ENCODE measurements at regions not wholly inside any gene's neighbourhood (a gene's known extent, or its start where the extent isn't known, plus 50 kb on each side); places are given as distances from the start of the nearest gene placed in this dataset.
A peak's percentile ranks its signal among the peaks of the same experiment; 100 is the strongest.

DNA sequence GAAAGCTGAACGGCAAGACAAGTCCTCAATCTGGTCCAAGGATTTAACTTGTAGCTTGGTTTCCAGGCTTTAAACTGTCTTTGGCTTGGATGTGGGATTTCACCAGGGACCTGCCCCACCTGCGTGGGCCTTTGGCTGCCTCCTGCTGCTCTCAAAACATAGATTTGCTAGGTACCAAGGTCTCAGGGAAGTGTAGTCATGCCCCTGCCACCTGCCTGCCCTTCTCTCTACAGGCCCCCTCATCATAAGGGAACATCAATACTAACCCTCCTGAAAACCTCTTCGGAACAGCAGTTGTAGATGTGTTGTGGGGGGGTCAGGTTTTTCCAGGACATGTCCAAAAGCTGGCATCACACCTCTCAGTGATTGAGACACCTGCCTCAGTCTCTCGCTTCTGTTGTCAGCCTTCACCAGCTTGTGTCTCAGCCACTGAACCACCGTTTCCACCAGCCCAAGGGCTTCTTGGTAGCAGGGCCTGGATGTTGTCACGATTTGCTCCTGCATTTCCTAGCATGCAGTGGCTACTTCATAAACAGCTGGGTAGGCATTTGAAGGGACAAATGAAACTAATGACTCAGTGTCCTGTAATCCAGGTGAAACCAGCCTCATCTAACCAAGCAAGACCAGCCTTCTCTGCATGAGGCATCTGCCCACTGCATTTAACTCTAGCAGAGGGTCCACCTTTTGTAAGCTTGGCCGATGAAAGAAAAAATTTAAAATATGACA, 141.6 kb upstream of the THBS2 start:
- no peak overlapping the region for H3K4me3 ChIP-seq (ENCODE audit: low read length)
- H3K27me3 ChIP-seq (ENCODE audit: low read length): no peaks in the 10 kb centered on the region
- ChIA-PET POLR2A (ENCODE audit: unreplicated experiment) (no interaction called here), CTCF (no interaction called here)
- H3K9me3 ChIP-seq (ENCODE audit: low read length): no peaks in the 10 kb centered on the region
- no peaks in the 10 kb centered on the region for H3F3A ChIP-seq (ENCODE audit: low read length, unreplicated experiment)
- ATAC-seq: no peak
- no peak for TF ChIP-seq EZH2 (IDR thresholded peaks at IDR 0.05; ENCODE audit: low read length, unreplicated experiment)
- TF ChIP-seq, protein P1, sequence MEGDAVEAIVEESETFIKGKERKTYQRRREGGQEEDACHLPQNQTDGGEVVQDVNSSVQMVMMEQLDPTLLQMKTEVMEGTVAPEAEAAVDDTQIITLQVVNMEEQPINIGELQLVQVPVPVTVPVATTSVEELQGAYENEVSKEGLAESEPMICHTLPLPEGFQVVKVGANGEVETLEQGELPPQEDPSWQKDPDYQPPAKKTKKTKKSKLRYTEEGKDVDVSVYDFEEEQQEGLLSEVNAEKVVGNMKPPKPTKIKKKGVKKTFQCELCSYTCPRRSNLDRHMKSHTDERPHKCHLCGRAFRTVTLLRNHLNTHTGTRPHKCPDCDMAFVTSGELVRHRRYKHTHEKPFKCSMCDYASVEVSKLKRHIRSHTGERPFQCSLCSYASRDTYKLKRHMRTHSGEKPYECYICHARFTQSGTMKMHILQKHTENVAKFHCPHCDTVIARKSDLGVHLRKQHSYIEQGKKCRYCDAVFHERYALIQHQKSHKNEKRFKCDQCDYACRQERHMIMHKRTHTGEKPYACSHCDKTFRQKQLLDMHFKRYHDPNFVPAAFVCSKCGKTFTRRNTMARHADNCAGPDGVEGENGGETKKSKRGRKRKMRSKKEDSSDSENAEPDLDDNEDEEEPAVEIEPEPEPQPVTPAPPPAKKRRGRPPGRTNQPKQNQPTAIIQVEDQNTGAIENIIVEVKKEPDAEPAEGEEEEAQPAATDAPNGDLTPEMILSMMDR (conservative IDR thresholded peaks at IDR 0.05; ENCODE audit: low read depth, low read length): no peak
- no peak for TF ChIP-seq EZH2phosphoT487 (IDR thresholded peaks at IDR 0.05; ENCODE audit: borderline replicate concordance, low read length)
- H2AFZ ChIP-seq (ENCODE audit: low read length): no peak overlapping the region
- H4K20me1 ChIP-seq (ENCODE audit: low read length): no peaks in the 10 kb centered on the region
- H3K27ac ChIP-seq (ENCODE audit: low read length): no peak overlapping the region
- intact Hi-C loops (cut with micrococcal nuclease): no loop called here
- no peak overlapping the region for H3K4me2 ChIP-seq (ENCODE audit: low read length)
- no peaks in the 10 kb centered on the region for H3K36me3 ChIP-seq (ENCODE audit: low read depth, low read length)
- H3K9me2 ChIP-seq (replicated peaks; ENCODE audit: low read length): no peaks in the 10 kb centered on the region
- no peak overlapping the region for H3K9ac ChIP-seq (ENCODE audit: low read length)
- no TSS peak for BruUV-seq (replicated peaks)
- no peaks in the 10 kb centered on the region for H3K79me2 ChIP-seq (ENCODE audit: low read length)
- peak; percentile 14 for DNase-seq
- no peaks in the 10 kb centered on the region for H3K4me1 ChIP-seq (ENCODE audit: insufficient read depth, low read length)

DNA sequence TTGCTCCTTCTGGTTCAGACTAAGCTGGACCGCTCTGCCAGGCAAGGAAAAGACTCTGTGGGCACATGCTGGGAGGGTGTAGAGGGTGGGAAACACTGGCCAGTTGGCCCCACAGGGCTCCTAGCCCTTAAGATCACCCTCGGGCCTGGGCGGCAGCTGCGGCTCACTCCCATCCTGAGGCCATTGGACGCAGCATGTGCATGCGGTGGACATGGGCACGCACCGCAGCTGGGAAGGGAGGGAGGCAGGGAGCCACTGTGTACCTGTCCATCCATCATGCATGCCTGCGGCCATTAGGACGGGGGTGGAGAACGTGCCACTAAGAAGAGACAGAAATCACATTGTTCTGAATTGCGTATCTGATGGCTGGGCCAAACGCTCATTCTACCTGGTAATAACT, 140.1 kb upstream of the THBS2 start:
- no peak overlapping the region for H3K9ac ChIP-seq (ENCODE audit: low read length)
- H3K79me2 ChIP-seq (ENCODE audit: low read length): no peaks in the 10 kb centered on the region
- H2AFZ ChIP-seq (ENCODE audit: low read length): no peak overlapping the region
- no peaks in the 10 kb centered on the region for H3K9me2 ChIP-seq (replicated peaks; ENCODE audit: low read length)
- intact Hi-C loops (cut with micrococcal nuclease): no loop called here
- H3K36me3 ChIP-seq (ENCODE audit: low read depth, low read length): no peaks in the 10 kb centered on the region
- H3K27ac ChIP-seq (ENCODE audit: low read length): no peak overlapping the region
- ATAC-seq (no peak), DNase-seq (no peak)
- H3K27me3 ChIP-seq (ENCODE audit: low read length): no peaks in the 10 kb centered on the region
- H3K4me1 ChIP-seq (ENCODE audit: insufficient read depth, low read length): no peaks in the 10 kb centered on the region
- no peak overlapping the region for H3K4me3 ChIP-seq (ENCODE audit: low read length)
- TF ChIP-seq EZH2 (IDR thresholded peaks at IDR 0.05; ENCODE audit: low read length, unreplicated experiment) (no peak), EZH2phosphoT487 (IDR thresholded peaks at IDR 0.05; ENCODE audit: borderline replicate concordance, low read length) (no peak)
- TF ChIP-seq, protein P1 (conservative IDR thresholded peaks at IDR 0.05; ENCODE audit: low read depth, low read length): no peak
- no TSS peak for BruUV-seq (replicated peaks)
- no peaks in the 10 kb centered on the region for H3F3A ChIP-seq (ENCODE audit: low read length, unreplicated experiment)
- H4K20me1 ChIP-seq (ENCODE audit: low read length): no peaks in the 10 kb centered on the region
- ChIA-PET POLR2A (ENCODE audit: unreplicated experiment) (no interaction called here), CTCF (no interaction called here)
- no peak overlapping the region for H3K4me2 ChIP-seq (ENCODE audit: low read length)
- H3K9me3 ChIP-seq (ENCODE audit: low read length): no peaks in the 10 kb centered on the region

DNA sequence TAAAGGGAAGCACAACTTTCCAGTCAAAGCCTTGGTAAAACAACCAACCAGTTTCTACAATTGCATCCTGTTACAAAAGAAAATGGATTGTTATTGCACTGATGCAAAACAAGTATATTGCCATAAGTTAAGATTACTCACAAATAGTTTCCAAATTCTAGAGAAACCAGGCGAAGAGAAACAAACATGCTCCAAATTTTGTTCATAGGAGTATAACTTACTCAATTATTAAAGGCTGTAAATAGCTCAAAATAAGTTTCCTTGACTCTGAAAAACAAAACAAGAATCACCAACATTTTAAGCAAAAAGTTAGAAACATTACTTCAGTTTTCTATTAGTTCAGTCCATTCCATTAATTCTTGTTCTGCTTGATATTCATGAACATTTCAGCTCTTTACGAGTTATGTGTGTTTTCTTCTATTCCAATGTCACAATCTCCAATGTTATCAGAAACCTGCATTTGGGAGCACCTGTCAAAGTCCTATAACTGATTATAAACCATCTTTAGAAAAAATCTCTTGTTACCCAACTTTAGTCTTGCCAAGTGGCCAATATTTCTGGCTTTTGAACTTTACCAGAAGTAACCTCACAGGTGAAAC, 137.9 kb upstream of the THBS2 start:
- ATAC-seq (no peak), DNase-seq (no peak)
- H3K9me2 ChIP-seq (replicated peaks; ENCODE audit: low read length): no peaks in the 10 kb centered on the region
- H4K20me1 ChIP-seq (ENCODE audit: low read length): no peaks in the 10 kb centered on the region
- no peak overlapping the region for H2AFZ ChIP-seq (ENCODE audit: low read length)
- POLR2A ChIA-PET (ENCODE audit: unreplicated experiment): no interaction called here
- TF ChIP-seq EZH2phosphoT487 (IDR thresholded peaks at IDR 0.05; ENCODE audit: borderline replicate concordance, low read length): no peak
- TF ChIP-seq, protein P1 (conservative IDR thresholded peaks at IDR 0.05; ENCODE audit: low read depth, low read length): no peak
- TF ChIP-seq EZH2 (IDR thresholded peaks at IDR 0.05; ENCODE audit: low read length, unreplicated experiment): no peak
- H3K4me3 ChIP-seq (ENCODE audit: low read length): no peak overlapping the region
- H3F3A ChIP-seq (ENCODE audit: low read length, unreplicated experiment): no peaks in the 10 kb centered on the region
- intact Hi-C loops (cut with micrococcal nuclease): no loop called here
- BruUV-seq (replicated peaks): no TSS peak
- no peaks in the 10 kb centered on the region for H3K9me3 ChIP-seq (ENCODE audit: low read length)
- H3K9ac ChIP-seq (ENCODE audit: low read length): no peak overlapping the region
- CTCF ChIA-PET: no interaction called here
- H3K4me2 ChIP-seq (ENCODE audit: low read length): no peak overlapping the region
- H3K27ac ChIP-seq (ENCODE audit: low read length): no peak overlapping the region
- no peaks in the 10 kb centered on the region for H3K4me1 ChIP-seq (ENCODE audit: insufficient read depth, low read length)
- no peaks in the 10 kb centered on the region for H3K36me3 ChIP-seq (ENCODE audit: low read depth, low read length)
- H3K79me2 ChIP-seq (ENCODE audit: low read length): no peaks in the 10 kb centered on the region
- H3K27me3 ChIP-seq (ENCODE audit: low read length): no peaks in the 10 kb centered on the region

Data from PC-3 (cell line).